ENCODE measurements at regions not wholly inside any gene's neighbourhood (a gene's known extent, or its start where the extent isn't known, plus 50 kb on each side); places are given as distances from the start of the nearest gene placed in this dataset.

GRCh38 chr21:27173053-27173452 lies 206.2 kb upstream of the ADAMTS5 start:
- Histone ChIP-seq H3K36me3 (no peaks in the 10 kb centered on the region), H3K27ac (no peak overlapping the region), H3K79me2 (ENCODE audit: low read depth) (no peaks in the 10 kb centered on the region), H3K9ac (no peak overlapping the region), H2AFZ (replicated peaks) (no peak overlapping the region), H3K4me1 (no peaks in the 10 kb centered on the region), H3K27me3 (no peaks in the 10 kb centered on the region), H3F3A (ENCODE audit: low read depth) (no peaks in the 10 kb centered on the region), H3K9me3 (ENCODE audit: low read depth) (no peaks in the 10 kb centered on the region), H3K4me3 (no peak overlapping the region), H3K4me2 (no peak overlapping the region), H4K20me1 (ENCODE audit: low read depth) (no peaks in the 10 kb centered on the region)
- Mint-ChIP-seq H3K27me3 (ENCODE audit: insufficient read depth, low read depth) (no peaks in the 10 kb centered on the region), H3K27ac (no peak overlapping the region), H3K36me3 (no peaks in the 10 kb centered on the region), H3K9me3 (no peaks in the 10 kb centered on the region), H3K4me1 (no peaks in the 10 kb centered on the region), H3K4me3 (no peak overlapping the region)
- DNase-seq (ENCODE audit: low spot score) = no peak
- TF ChIP-seq EZH2phosphoT487 (IDR thresholded peaks at IDR 0.05) (no peak), EZH2 (IDR thresholded peaks at IDR 0.05) (no peak)
- TF ChIP-seq, protein P1, sequence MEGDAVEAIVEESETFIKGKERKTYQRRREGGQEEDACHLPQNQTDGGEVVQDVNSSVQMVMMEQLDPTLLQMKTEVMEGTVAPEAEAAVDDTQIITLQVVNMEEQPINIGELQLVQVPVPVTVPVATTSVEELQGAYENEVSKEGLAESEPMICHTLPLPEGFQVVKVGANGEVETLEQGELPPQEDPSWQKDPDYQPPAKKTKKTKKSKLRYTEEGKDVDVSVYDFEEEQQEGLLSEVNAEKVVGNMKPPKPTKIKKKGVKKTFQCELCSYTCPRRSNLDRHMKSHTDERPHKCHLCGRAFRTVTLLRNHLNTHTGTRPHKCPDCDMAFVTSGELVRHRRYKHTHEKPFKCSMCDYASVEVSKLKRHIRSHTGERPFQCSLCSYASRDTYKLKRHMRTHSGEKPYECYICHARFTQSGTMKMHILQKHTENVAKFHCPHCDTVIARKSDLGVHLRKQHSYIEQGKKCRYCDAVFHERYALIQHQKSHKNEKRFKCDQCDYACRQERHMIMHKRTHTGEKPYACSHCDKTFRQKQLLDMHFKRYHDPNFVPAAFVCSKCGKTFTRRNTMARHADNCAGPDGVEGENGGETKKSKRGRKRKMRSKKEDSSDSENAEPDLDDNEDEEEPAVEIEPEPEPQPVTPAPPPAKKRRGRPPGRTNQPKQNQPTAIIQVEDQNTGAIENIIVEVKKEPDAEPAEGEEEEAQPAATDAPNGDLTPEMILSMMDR (IDR thresholded peaks at IDR 0.05) = no peak

DNA sequence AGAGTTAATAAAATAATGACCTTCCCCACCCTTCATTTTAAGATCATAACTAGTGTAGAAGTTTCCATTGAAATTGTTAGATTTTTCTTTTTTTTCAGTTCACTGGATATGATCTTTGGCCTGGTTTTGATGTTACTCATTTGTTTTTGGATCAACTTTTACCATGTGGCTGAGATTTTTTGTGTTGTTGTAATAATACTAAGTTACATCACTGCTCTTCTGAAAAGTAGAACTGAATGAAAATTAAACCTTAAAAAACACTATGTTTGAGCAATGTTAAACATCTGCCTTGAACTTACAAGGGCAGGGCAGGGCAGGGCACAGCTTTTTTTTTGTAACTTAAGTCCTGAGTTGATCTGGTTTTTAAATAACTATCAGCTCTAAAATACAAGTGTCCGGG lies 204.8 kb upstream of the ADAMTS5 start:
- no peaks in the 10 kb centered on the region for H3K36me3 ChIP-seq
- no peak overlapping the region for H3K9ac ChIP-seq
- H3K36me3 Mint-ChIP-seq = no peaks in the 10 kb centered on the region
- no peaks in the 10 kb centered on the region for H3K4me1 ChIP-seq
- TF ChIP-seq EZH2phosphoT487 (IDR thresholded peaks at IDR 0.05) (no peak), EZH2 (IDR thresholded peaks at IDR 0.05) (no peak)
- TF ChIP-seq, protein P1 (IDR thresholded peaks at IDR 0.05) = no peak
- no peak for DNase-seq (ENCODE audit: low spot score)
- no peaks in the 10 kb centered on the region for H3K9me3 ChIP-seq (ENCODE audit: low read depth)
- no peaks in the 10 kb centered on the region for H3K4me1 Mint-ChIP-seq
- no peaks in the 10 kb centered on the region for H3K27me3 ChIP-seq
- no peak overlapping the region for H3K4me3 Mint-ChIP-seq
- no peak overlapping the region for H3K4me2 ChIP-seq
- no peak overlapping the region for H2AFZ ChIP-seq (replicated peaks)
- no peaks in the 10 kb centered on the region for H3K9me3 Mint-ChIP-seq
- no peak overlapping the region for H3K4me3 ChIP-seq
- H4K20me1 ChIP-seq (ENCODE audit: low read depth) = no peaks in the 10 kb centered on the region
- H3K79me2 ChIP-seq (ENCODE audit: low read depth) = no peaks in the 10 kb centered on the region
- H3K27ac ChIP-seq = no peak overlapping the region
- H3F3A ChIP-seq (ENCODE audit: low read depth) = no peaks in the 10 kb centered on the region
- H3K27ac Mint-ChIP-seq = no peak overlapping the region
- no peaks in the 10 kb centered on the region for H3K27me3 Mint-ChIP-seq (ENCODE audit: insufficient read depth, low read depth)

DNA sequence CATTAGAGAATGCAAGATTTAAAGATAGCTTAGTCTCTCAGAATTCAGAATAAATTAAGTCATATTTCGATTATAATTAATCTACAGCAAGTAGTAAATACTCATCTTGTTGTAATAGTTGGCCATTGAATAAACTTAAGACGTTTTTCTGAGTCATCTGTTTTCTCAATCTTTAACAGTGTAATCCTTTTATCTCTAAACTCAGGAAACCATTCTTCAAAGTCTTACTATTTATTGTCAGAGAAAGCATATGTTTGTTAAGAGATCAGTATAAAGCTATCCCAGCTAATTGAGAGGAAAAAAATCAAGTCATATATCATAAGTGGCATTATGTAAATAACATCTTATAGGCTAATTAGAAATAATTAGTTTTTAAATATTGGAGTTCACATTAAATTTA lies 201.2 kb upstream of the ADAMTS5 start:
- Mint-ChIP-seq H3K9me3 (no peaks in the 10 kb centered on the region), H3K36me3 (no peaks in the 10 kb centered on the region), H3K4me1 (no peaks in the 10 kb centered on the region), H3K27me3 (ENCODE audit: insufficient read depth, low read depth) (no peaks in the 10 kb centered on the region), H3K27ac (no peak overlapping the region), H3K4me3 (no peak overlapping the region)
- no peak overlapping the region for H2AFZ ChIP-seq (replicated peaks)
- H3K9ac ChIP-seq = no peak overlapping the region
- TF ChIP-seq EZH2phosphoT487 (IDR thresholded peaks at IDR 0.05) (no peak), EZH2 (IDR thresholded peaks at IDR 0.05) (no peak)
- TF ChIP-seq, protein P1 (IDR thresholded peaks at IDR 0.05) = no peak
- no peaks in the 10 kb centered on the region for H3K36me3 ChIP-seq
- no peaks in the 10 kb centered on the region for H3K4me1 ChIP-seq
- H4K20me1 ChIP-seq (ENCODE audit: low read depth) = no peaks in the 10 kb centered on the region
- H3F3A ChIP-seq (ENCODE audit: low read depth) = no peaks in the 10 kb centered on the region
- DNase-seq (ENCODE audit: low spot score) = no peak
- H3K4me3 ChIP-seq = no peak overlapping the region
- no peak overlapping the region for H3K4me2 ChIP-seq
- H3K9me3 ChIP-seq (ENCODE audit: low read depth) = no peaks in the 10 kb centered on the region
- H3K27ac ChIP-seq = no peak overlapping the region
- no peaks in the 10 kb centered on the region for H3K79me2 ChIP-seq (ENCODE audit: low read depth)
- H3K27me3 ChIP-seq = no peaks in the 10 kb centered on the region
